ENCODE measurements at regions not wholly inside any gene's neighbourhood (a gene's known extent, or its start where the extent isn't known, plus 50 kb on each side); places are given as distances from the start of the nearest gene placed in this dataset.

DNA sequence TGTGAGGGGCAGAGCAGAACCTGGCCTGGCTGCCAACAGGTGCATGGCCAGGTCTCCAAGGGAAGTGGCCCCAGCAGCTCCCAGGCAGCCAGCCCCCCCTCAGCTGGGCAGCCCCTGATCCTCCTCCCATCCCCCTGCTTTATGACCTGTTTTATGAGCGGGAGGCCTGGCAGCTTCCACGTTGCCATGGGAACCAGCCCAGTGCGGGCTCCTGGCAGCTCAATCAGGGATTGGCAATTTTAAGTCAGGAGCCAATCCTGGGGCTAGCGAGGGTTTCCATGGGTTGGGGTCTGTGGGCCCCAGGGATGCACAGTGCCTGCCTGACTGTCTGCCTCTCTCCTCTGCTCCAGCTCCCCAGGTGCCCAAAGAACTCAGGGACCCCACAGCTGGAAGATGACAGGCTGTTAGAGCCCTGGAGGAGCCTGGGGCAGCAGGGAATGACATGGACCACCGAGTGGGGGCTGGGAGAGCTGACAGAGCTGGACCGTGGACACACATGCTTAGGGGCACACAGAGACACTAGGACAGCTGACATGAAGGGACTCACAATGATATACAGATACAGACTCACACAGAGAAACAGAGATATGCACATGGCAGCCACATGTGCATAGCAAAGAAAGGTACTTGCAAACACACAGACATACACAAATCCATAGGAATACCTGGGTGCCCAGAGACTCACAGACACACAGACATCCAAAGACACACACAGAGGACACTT is 56.5 kb upstream of the SIRPA start:
- Histone ChIP-seq H3K9me3 (ENCODE audit: low read length) (no peaks in the 10 kb centered on the region), H2AFZ (ENCODE audit: low read length) (no peak overlapping the region)

GRCh38 chr20:1835186-1836035 is 59.8 kb upstream of the SIRPA start:
- H3F3A ChIP-seq (ENCODE audit: insufficient read depth, low read length) = no peaks in the 10 kb centered on the region
- H2AFZ ChIP-seq (ENCODE audit: low read length) = no peak overlapping the region
- H3K27me3 ChIP-seq (ENCODE audit: insufficient read depth, low read length) = no peaks in the 10 kb centered on the region
- no peaks in the 10 kb centered on the region for H3K36me3 ChIP-seq (ENCODE audit: insufficient read depth, low read length)
- H3K9me2 ChIP-seq (ENCODE audit: low read depth, low read length) = no peaks in the 10 kb centered on the region
- no peak overlapping the region for H3K4me3 ChIP-seq (ENCODE audit: low read depth, low read length, poor library complexity, severe bottlenecking)
- H4K20me1 ChIP-seq (ENCODE audit: insufficient read depth, low read length) = no peaks in the 10 kb centered on the region
- H3K9ac ChIP-seq (ENCODE audit: low read length) = no peak overlapping the region
- no peak overlapping the region for H3K27ac ChIP-seq (ENCODE audit: low read depth, low read length, poor library complexity, severe bottlenecking)
- no peaks in the 10 kb centered on the region for H3K79me2 ChIP-seq (ENCODE audit: insufficient read depth, low read length)
- no peak overlapping the region for H3K4me2 ChIP-seq (ENCODE audit: low read length)
- no peaks in the 10 kb centered on the region for H3K4me1 ChIP-seq (ENCODE audit: insufficient read depth, low read length, severe bottlenecking)
- no peaks in the 10 kb centered on the region for H3K9me3 ChIP-seq (ENCODE audit: low read length)
- no peak for TF ChIP-seq EZH2 (IDR thresholded peaks at IDR 0.05; ENCODE audit: borderline replicate concordance, low read length)
- TF ChIP-seq CTCF (IDR thresholded peaks at IDR 0.05; ENCODE audit: low read length) = no peak

More for the DNA sequence above, 56.5 kb upstream of the SIRPA start:
- H3K4me3 ChIP-seq (ENCODE audit: low read depth, low read length, poor library complexity, severe bottlenecking) = no peak overlapping the region
- H3K27me3 ChIP-seq (ENCODE audit: insufficient read depth, low read length) = peaks cover 10% of the 10 kb centered on the region; the same call in 1 of the 2 replicates
- no peaks in the 10 kb centered on the region for H3K4me1 ChIP-seq (ENCODE audit: insufficient read depth, low read length, severe bottlenecking)
- H3K9me2 ChIP-seq (ENCODE audit: low read depth, low read length) = no peaks in the 10 kb centered on the region
- H3K9ac ChIP-seq (ENCODE audit: low read length) = no peak overlapping the region
- no peak overlapping the region for H3K4me2 ChIP-seq (ENCODE audit: low read length)
- H3K79me2 ChIP-seq (ENCODE audit: insufficient read depth, low read length) = no peaks in the 10 kb centered on the region
- TF ChIP-seq EZH2 (IDR thresholded peaks at IDR 0.05; ENCODE audit: borderline replicate concordance, low read length) (no peak), CTCF (IDR thresholded peaks at IDR 0.05; ENCODE audit: low read length) (no peak)
- no peaks in the 10 kb centered on the region for H3F3A ChIP-seq (ENCODE audit: insufficient read depth, low read length)
- no peaks in the 10 kb centered on the region for H4K20me1 ChIP-seq (ENCODE audit: insufficient read depth, low read length)
- no peaks in the 10 kb centered on the region for H3K36me3 ChIP-seq (ENCODE audit: insufficient read depth, low read length)
- H3K27ac ChIP-seq (ENCODE audit: low read depth, low read length, poor library complexity, severe bottlenecking) = no peak overlapping the region

DNA sequence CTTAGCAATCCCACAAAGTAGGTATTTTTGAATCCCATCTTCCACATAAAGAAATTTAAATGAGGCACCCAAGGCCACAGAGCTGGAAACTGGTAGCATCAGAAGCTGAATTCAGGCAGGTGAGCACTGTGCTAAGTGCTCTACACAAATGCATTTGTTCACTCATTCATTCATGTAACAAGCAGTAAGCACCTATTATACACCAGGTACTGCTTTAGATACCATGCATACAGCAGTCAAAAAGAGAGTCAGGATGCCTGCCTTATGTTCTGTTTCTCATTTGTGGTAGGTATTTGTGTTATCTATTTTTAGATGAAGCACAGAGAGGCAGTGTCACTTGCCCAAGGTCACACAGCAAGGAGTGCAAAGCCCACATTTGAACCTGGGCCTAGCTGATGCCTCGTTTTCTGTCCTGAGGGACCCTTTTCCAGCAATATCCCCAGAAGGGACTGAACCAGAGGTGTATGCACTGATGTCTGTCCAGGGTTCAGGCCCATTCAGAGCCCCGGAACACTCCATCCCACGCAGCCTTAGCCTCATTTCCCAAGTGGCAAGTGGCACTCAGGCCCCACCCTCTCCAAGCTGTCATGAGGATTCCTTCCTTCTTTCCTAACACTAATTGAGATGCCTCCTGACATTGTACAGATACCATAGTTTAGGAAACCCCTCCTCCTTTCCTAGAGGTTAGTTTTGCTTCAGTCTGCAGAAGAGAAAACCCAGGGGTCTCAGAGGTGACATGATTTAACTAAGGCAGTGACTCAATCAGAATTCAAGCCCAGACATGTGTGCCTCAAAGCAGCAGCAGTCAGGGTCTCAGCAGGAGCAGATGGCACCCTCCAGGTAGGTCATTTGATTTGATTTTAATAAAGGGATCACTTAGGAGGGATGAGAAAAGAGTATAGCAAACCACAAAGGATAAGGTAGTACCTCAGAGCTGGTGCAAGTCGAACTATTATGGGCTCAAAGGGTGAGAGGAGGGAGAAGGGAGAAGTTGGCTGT is 61.2 kb upstream of the SIRPA start:
- Histone ChIP-seq H3K9me3 (ENCODE audit: low read length) (no peaks in the 10 kb centered on the region), H3K36me3 (ENCODE audit: insufficient read depth, low read length) (no peaks in the 10 kb centered on the region), H3K9me2 (ENCODE audit: low read depth, low read length) (no peaks in the 10 kb centered on the region), H3K27ac (ENCODE audit: low read depth, low read length, poor library complexity, severe bottlenecking) (no peak overlapping the region), H3K79me2 (ENCODE audit: insufficient read depth, low read length) (no peaks in the 10 kb centered on the region), H3K4me2 (ENCODE audit: low read length) (no peak overlapping the region), H2AFZ (ENCODE audit: low read length) (no peak overlapping the region), H3K27me3 (ENCODE audit: insufficient read depth, low read length) (no peaks in the 10 kb centered on the region), H4K20me1 (ENCODE audit: insufficient read depth, low read length) (no peaks in the 10 kb centered on the region), H3K9ac (ENCODE audit: low read length) (no peak overlapping the region), H3K4me1 (ENCODE audit: insufficient read depth, low read length, severe bottlenecking) (no peaks in the 10 kb centered on the region), H3K4me3 (ENCODE audit: low read depth, low read length, poor library complexity, severe bottlenecking) (no peak overlapping the region), H3F3A (ENCODE audit: insufficient read depth, low read length) (no peaks in the 10 kb centered on the region)
- TF ChIP-seq EZH2 (IDR thresholded peaks at IDR 0.05; ENCODE audit: borderline replicate concordance, low read length) (no peak), CTCF (IDR thresholded peaks at IDR 0.05; ENCODE audit: low read length) (no peak)

Data from OCI-LY1 (cell line).